ENCODE measurements at regions not wholly inside any gene's neighbourhood (a gene's known extent, or its start where the extent isn't known, plus 50 kb on each side); places are given as distances from the start of the nearest gene placed in this dataset.

DNA sequence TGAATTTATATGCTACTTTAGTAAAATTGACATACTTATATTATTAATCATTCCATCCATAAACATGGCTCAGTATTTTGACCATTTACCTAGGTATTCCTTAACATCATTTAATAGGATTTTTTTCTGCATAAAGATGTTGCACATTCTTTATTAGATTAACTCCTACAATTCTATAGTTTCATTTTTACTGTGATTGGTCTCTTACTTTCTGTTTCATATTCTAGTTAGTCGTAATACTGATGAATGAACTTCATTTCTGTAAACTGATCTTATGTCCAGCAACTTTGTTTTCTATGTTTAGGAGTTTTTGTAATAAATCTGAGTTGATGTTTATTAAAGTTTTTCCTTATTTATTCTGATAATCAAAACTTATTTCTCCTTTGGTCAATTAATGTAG, 278.2 kb upstream of the CXXC4 start:
- H3K4me3 Mint-ChIP-seq (ENCODE audit: unreplicated experiment) = no peak overlapping the region
- H3K36me3 Mint-ChIP-seq (ENCODE audit: unreplicated experiment) = no peaks in the 10 kb centered on the region
- TF ChIP-seq, protein P1, sequence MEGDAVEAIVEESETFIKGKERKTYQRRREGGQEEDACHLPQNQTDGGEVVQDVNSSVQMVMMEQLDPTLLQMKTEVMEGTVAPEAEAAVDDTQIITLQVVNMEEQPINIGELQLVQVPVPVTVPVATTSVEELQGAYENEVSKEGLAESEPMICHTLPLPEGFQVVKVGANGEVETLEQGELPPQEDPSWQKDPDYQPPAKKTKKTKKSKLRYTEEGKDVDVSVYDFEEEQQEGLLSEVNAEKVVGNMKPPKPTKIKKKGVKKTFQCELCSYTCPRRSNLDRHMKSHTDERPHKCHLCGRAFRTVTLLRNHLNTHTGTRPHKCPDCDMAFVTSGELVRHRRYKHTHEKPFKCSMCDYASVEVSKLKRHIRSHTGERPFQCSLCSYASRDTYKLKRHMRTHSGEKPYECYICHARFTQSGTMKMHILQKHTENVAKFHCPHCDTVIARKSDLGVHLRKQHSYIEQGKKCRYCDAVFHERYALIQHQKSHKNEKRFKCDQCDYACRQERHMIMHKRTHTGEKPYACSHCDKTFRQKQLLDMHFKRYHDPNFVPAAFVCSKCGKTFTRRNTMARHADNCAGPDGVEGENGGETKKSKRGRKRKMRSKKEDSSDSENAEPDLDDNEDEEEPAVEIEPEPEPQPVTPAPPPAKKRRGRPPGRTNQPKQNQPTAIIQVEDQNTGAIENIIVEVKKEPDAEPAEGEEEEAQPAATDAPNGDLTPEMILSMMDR (IDR thresholded peaks at IDR 0.05) = no peak
- no peak overlapping the region for H3K27ac Mint-ChIP-seq (ENCODE audit: unreplicated experiment)
- H3K4me1 Mint-ChIP-seq (ENCODE audit: unreplicated experiment) = no peaks in the 10 kb centered on the region
- H3K27me3 Mint-ChIP-seq (ENCODE audit: unreplicated experiment) = no peaks in the 10 kb centered on the region
- H3K9me3 Mint-ChIP-seq (ENCODE audit: unreplicated experiment) = no peaks in the 10 kb centered on the region
- DNase-seq (ENCODE audit: extremely low spot score, unreplicated experiment) = no peak

DNA sequence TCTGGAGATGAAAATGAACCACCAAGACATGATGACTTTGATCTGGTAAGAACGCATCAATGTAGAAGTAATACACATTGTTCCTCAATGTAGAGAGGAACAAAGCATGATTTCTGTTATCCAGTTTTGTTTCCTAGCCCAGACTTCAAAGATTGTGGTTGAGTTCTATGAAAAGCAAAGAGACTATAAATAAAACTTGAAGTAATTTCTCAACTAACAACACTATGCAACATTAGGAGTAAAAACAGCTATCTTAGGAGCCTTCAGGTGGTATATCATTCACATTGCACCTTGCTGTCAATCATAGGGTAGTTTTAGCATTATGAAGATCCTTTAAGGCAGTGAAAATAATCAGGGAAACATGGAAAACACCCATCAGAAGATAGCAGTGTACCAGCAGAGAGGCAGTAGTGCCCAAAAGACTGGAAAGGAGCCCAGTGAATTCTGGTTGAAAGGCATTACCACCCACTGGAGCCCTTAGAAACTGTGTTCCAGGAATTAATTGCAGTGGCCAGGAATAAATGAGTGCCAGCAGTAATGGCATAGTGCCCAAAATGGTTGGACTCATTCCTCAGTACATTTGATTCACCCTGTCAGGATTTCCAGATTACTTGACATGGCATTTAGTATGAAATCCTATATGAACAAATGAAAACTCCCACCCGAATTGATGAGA, 300.7 kb upstream of the CXXC4 start:
- Mint-ChIP-seq H3K9me3 (ENCODE audit: unreplicated experiment) (peaks cover 9% of the 10 kb centered on the region), H3K4me1 (ENCODE audit: unreplicated experiment) (no peaks in the 10 kb centered on the region), H3K36me3 (ENCODE audit: unreplicated experiment) (no peaks in the 10 kb centered on the region), H3K27ac (ENCODE audit: unreplicated experiment) (no peak overlapping the region), H3K4me3 (ENCODE audit: unreplicated experiment) (no peak overlapping the region), H3K27me3 (ENCODE audit: unreplicated experiment) (no peaks in the 10 kb centered on the region)
- TF ChIP-seq, protein P1 (IDR thresholded peaks at IDR 0.05) = no peak
- DNase-seq (ENCODE audit: extremely low spot score, unreplicated experiment) = no peak

DNA sequence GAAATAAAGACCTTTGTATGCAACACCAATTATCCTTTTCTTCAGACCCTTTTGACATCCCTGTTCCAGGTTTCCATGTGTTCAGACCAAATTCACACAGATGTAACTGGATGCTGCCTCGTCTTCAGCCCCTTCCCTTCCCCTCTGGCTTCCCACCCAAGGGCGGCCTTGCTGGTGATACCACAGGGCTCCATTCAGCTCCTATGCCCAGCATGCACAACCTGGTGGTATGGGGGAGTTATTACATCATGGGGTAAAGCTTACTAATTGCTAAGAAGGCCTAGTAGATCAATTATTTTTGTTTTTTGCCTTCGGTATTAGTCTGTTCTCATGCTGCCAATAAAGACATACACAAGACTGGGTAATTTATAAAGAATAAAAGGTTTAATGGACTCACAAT, 317.0 kb upstream of the CXXC4 start:
- DNase-seq (ENCODE audit: extremely low spot score, unreplicated experiment) = no peak
- no peak overlapping the region for H3K4me3 Mint-ChIP-seq (ENCODE audit: unreplicated experiment)
- TF ChIP-seq, protein P1 (IDR thresholded peaks at IDR 0.05) = no peak
- H3K27me3 Mint-ChIP-seq (ENCODE audit: unreplicated experiment) = no peaks in the 10 kb centered on the region
- no peaks in the 10 kb centered on the region for H3K4me1 Mint-ChIP-seq (ENCODE audit: unreplicated experiment)
- H3K36me3 Mint-ChIP-seq (ENCODE audit: unreplicated experiment) = no peaks in the 10 kb centered on the region
- peaks cover 20% of the 10 kb centered on the region for H3K9me3 Mint-ChIP-seq (ENCODE audit: unreplicated experiment)
- H3K27ac Mint-ChIP-seq (ENCODE audit: unreplicated experiment) = no peak overlapping the region

DNA sequence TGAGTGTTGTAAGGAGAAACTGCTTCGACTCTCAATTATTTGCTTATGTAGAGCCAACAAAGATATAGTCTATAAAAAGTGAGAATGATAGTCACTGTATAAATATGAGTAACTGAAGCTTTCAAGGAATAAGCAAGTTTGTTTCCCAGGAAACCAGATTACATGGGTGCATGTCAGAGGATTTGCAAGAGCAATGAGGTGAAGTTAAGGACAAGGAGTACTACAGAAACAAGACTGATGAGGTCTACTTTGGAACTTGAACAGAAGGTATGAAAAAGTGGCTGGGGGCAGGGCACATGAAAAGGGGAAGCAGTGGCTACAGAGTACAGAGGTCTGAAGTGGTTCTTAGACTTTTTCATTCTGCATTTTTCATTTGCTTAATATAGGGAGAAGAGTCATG, 321.0 kb upstream of the CXXC4 start:
- DNase-seq (ENCODE audit: extremely low spot score, unreplicated experiment) = no peak
- no peaks in the 10 kb centered on the region for H3K27me3 Mint-ChIP-seq (ENCODE audit: unreplicated experiment)
- peaks cover 8% of the 10 kb centered on the region for H3K9me3 Mint-ChIP-seq (ENCODE audit: unreplicated experiment)
- TF ChIP-seq, protein P1 (IDR thresholded peaks at IDR 0.05) = no peak
- no peaks in the 10 kb centered on the region for H3K4me1 Mint-ChIP-seq (ENCODE audit: unreplicated experiment)
- no peak overlapping the region for H3K4me3 Mint-ChIP-seq (ENCODE audit: unreplicated experiment)
- no peaks in the 10 kb centered on the region for H3K36me3 Mint-ChIP-seq (ENCODE audit: unreplicated experiment)
- no peak overlapping the region for H3K27ac Mint-ChIP-seq (ENCODE audit: unreplicated experiment)

DNA sequence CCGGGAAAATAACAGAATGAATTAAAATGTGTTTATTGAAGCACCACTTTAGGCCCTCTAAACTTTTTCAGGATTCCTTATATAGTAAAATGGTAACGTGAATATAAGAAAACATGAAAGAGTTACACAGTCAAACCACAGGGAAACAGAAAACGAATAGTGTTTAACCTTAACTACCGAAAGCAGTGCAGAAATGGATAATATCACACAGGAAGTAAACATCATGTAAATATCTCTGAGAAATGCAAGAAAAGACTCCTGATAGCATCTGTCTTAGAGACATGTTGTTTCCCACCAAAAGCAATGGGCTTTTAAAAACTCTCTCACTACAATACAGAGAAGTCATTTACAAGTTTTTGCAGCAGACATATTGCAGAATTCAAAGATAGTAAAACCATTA, 323.9 kb upstream of the CXXC4 start:
- Mint-ChIP-seq H3K4me1 (ENCODE audit: unreplicated experiment) (no peaks in the 10 kb centered on the region), H3K27ac (ENCODE audit: unreplicated experiment) (no peak overlapping the region), H3K27me3 (ENCODE audit: unreplicated experiment) (no peaks in the 10 kb centered on the region), H3K9me3 (ENCODE audit: unreplicated experiment) (peaks cover 3% of the 10 kb centered on the region), H3K36me3 (ENCODE audit: unreplicated experiment) (no peaks in the 10 kb centered on the region), H3K4me3 (ENCODE audit: unreplicated experiment) (no peak overlapping the region)
- DNase-seq (ENCODE audit: extremely low spot score, unreplicated experiment) = no peak
- TF ChIP-seq, protein P1 (IDR thresholded peaks at IDR 0.05) = no peak
